OCI-LY7 (cell line): ENCODE measurements at regions not wholly inside any gene's neighbourhood (a gene's known extent, or its start where the extent isn't known, plus 50 kb on each side); places are given as distances from the start of the nearest gene placed in this dataset.

Source experiments
- BruUV-seq: library from RNA; stranded (reverse); fragments of 400-500 nt; replicated peaks from 2 replicates; lab custom pipeline; 2021; lab: Mats Ljungman, UMichigan
- CTCF ChIA-PET: fragments of 300-600 bp; sonication (Branson Sonifier 250); formaldehyde crosslinking; loops from one replicate; lab custom pipeline; 2022; ENCODE audit warnings: antibody characterized with exemption; ENCODE audit not compliant: unreplicated experiment; lab: Charles Lee
- POLR2A ChIA-PET: fragments of 300-600 bp; sonication (Branson Sonifier 250); formaldehyde crosslinking; loops from one replicate; lab custom pipeline; 2022; ENCODE audit warnings: antibody characterized with exemption; lab: Charles Lee
- DNase-seq: peaks from one replicate; pipeline ENCODE4 v3.0.0-alpha.2; 2015; ENCODE audit warnings: low spot score
- H2AFZ ChIP-seq: fragments of 200-600 bp; sonication (generic), shearing (Covaris generic); 2 replicates; pipeline ENCODE4 v1.6.1; 2014; ENCODE audit warnings: mild to moderate bottlenecking, antibody characterized with exemption, low read length, moderate library complexity
- H3K27ac ChIP-seq: fragments of 200-600 bp; sonication (generic); 2 replicates; pipeline ENCODE4 v1.5.1; 2014; ENCODE audit warnings: mixed run types, low read depth, mild to moderate bottlenecking, moderate library complexity, low read length, inconsistent platforms; ENCODE audit not compliant: poor library complexity, severe bottlenecking
- H3K36me3 ChIP-seq: fragments of 200-600 bp; sonication (generic); 2 replicates; pipeline ENCODE4 v1.6.1; 2014; ENCODE audit warnings: mild to moderate bottlenecking, antibody characterized with exemption, low read length, moderate library complexity, mixed read lengths; ENCODE audit not compliant: insufficient read depth
- H3K4me1 ChIP-seq: fragments of 200-600 bp; sonication (generic); 2 replicates; pipeline ENCODE4 v1.5.1; 2014; ENCODE audit warnings: mild to moderate bottlenecking, low read length; ENCODE audit not compliant: insufficient read depth, poor library complexity, severe bottlenecking
- H3K4me2 ChIP-seq: fragments of 200-600 bp; sonication (generic); 2 replicates; pipeline ENCODE4 v1.6.1; 2014; ENCODE audit warnings: mild to moderate bottlenecking, low read length
- H3K4me3 ChIP-seq: fragments of 200-600 bp; sonication (generic); 2 replicates; pipeline ENCODE4 v1.5.1; 2014; ENCODE audit warnings: mild to moderate bottlenecking, low read depth, low read length; ENCODE audit not compliant: poor library complexity, severe bottlenecking
- H3K79me2 ChIP-seq: fragments of 200-600 bp; sonication (generic); 2 replicates; pipeline ENCODE4 v1.6.1; 2016; ENCODE audit warnings: low read depth, mild to moderate bottlenecking, low read length, moderate library complexity, mixed read lengths; ENCODE audit not compliant: insufficient read depth
- H3K9me2 ChIP-seq: fragments of 200-600 bp; sonication (generic); 2 replicates; pipeline ENCODE4 v1.6.1; 2016; ENCODE audit warnings: mild to moderate bottlenecking, low read length, mixed read lengths; ENCODE audit not compliant: insufficient read depth
- H3K9me3 ChIP-seq: fragments of 200-600 bp; sonication (generic); 2 replicates; pipeline ENCODE4 v1.6.1; 2014; ENCODE audit warnings: mild to moderate bottlenecking, mixed run types, low read length, mixed read lengths
- H4K20me1 ChIP-seq: fragments of 200-600 bp; sonication (generic); 2 replicates; pipeline ENCODE4 v1.6.1; 2014; ENCODE audit warnings: mild to moderate bottlenecking, antibody characterized with exemption, low read length, moderate library complexity, mixed read lengths; ENCODE audit not compliant: insufficient read depth
- EZH2phosphoT487 ChIP-seq: fragments of 200-600 bp; sonication (generic); IDR thresholded peaks from 2 replicates; pipeline ENCODE4 v1.6.1; 2018; ENCODE audit warnings: low read depth, borderline replicate concordance, mild to moderate bottlenecking, mixed run types, antibody characterized with exemption, low read length, moderate library complexity, mixed read lengths
- intact Hi-C: fragments of 100-400 bp; cut with micrococcal nuclease; formaldehyde crosslinking; loops from one replicate; pipeline ENCODE4 v1.10.0; 2022; ENCODE audit not compliant: unreplicated experiment
- TF ChIP-seq, protein P1 (sequence below): fragments of 200-600 bp; sonication (generic); conservative IDR thresholded peaks from 2 replicates; pipeline ENCODE4 v1.5.1; 2014; ENCODE audit warnings: mild to moderate bottlenecking, antibody characterized with exemption, low read length, moderate library complexity, mixed read lengths

DNA sequence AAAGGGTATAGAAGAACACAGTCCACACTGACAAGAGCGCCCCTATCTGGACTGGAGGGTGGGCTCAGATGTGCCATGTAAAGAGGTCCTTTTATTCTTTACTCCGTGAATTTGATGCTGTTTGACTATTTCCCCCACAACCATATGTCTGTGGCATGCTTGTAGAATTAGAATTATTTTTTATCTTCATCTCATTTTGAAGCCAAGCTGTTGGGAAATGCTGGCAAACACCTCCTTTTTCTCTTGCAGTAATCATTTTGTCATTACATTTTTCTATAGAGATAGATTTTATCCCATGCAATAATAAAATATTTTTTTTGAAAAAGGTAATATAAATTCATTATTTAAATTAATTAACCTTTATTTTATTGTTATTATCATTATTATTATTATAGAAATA is 926.6 kb upstream of the AUTS2 start:
- H4K20me1 ChIP-seq, result no peaks in the 10 kb centered on the region
- no peaks in the 10 kb centered on the region for H3K4me1 ChIP-seq
- CTCF ChIA-PET, result no interaction called here
- H2AFZ ChIP-seq, result no peak overlapping the region
- intact Hi-C loops, result no loop called here
- H3K79me2 ChIP-seq, result no peaks in the 10 kb centered on the region
- TF ChIP-seq, protein P1, sequence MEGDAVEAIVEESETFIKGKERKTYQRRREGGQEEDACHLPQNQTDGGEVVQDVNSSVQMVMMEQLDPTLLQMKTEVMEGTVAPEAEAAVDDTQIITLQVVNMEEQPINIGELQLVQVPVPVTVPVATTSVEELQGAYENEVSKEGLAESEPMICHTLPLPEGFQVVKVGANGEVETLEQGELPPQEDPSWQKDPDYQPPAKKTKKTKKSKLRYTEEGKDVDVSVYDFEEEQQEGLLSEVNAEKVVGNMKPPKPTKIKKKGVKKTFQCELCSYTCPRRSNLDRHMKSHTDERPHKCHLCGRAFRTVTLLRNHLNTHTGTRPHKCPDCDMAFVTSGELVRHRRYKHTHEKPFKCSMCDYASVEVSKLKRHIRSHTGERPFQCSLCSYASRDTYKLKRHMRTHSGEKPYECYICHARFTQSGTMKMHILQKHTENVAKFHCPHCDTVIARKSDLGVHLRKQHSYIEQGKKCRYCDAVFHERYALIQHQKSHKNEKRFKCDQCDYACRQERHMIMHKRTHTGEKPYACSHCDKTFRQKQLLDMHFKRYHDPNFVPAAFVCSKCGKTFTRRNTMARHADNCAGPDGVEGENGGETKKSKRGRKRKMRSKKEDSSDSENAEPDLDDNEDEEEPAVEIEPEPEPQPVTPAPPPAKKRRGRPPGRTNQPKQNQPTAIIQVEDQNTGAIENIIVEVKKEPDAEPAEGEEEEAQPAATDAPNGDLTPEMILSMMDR, result no peak
- TF ChIP-seq EZH2phosphoT487, result no peak
- H3K4me3 ChIP-seq, result no peak overlapping the region
- no peaks in the 10 kb centered on the region for H3K9me2 ChIP-seq
- DNase-seq, result no peak
- no peaks in the 10 kb centered on the region for H3K9me3 ChIP-seq
- no TSS peak for BruUV-seq
- H3K36me3 ChIP-seq, result no peaks in the 10 kb centered on the region
- no peak overlapping the region for H3K4me2 ChIP-seq
- no peak overlapping the region for H3K27ac ChIP-seq
- POLR2A ChIA-PET, result interaction anchor here (0.6 to 0.7 kb wide), 2 partner anchors 15 to 546 kb away, joined by 4 read pairs; no protein-coding TSS in a partner anchor

GRCh38 chr7:68674826-68675225 is 923.4 kb upstream of the AUTS2 start:
- POLR2A ChIA-PET, result no interaction called here
- CTCF ChIA-PET, result no interaction called here
- Histone ChIP-seq H3K79me2 (no peaks in the 10 kb centered on the region), H3K4me2 (no peak overlapping the region), H3K9me2 (no peaks in the 10 kb centered on the region), H3K9me3 (no peaks in the 10 kb centered on the region), H4K20me1 (no peaks in the 10 kb centered on the region), H3K4me3 (no peak overlapping the region), H3K27ac (no peak overlapping the region), H3K4me1 (no peaks in the 10 kb centered on the region), H3K36me3 (no peaks in the 10 kb centered on the region), H2AFZ (no peak overlapping the region)
- BruUV-seq, result no TSS peak
- no peak for DNase-seq
- TF ChIP-seq EZH2phosphoT487, result no peak
- TF ChIP-seq, protein P1, result no peak
- intact Hi-C loops, result no loop called here

DNA sequence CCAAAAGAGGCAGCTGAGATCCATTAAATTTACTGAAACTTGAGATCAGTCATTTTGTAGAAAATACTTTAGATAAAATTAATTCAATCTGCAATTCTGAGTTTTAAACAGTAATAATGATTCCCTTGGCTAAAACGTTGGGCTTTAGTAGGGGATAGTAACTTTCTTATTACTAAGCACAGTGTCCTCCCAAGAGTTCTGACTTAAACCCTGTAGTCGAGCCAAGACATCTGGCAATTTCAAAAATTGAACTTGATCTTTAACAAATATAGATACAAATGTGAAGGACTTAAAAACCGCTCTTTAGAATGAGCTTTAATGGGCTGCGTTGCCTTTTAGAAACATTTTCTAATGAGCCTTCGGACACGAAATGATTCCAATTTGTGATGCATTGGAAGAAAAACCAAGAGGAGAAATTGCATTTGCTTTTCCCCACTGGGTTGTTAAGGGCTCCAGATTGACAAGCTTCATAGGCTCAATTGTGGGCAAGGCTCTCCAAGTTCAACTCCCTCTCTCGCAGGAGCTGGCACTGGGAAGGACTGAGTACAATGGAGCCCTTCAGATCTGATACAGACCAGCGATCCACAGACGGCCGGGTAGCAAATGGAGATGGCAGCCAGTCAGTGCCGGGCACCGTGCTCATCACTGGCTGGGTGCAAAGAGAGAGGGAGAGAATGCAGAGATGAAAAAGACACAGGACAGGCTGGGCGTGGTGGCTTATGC is 921.3 kb upstream of the AUTS2 start:
- Histone ChIP-seq H3K9me2 (no peaks in the 10 kb centered on the region), H3K36me3 (no peaks in the 10 kb centered on the region), H3K27ac (no peak overlapping the region), H3K4me3 (no peak overlapping the region), H3K79me2 (no peaks in the 10 kb centered on the region), H2AFZ (no peak overlapping the region), H3K4me1 (no peaks in the 10 kb centered on the region), H4K20me1 (no peaks in the 10 kb centered on the region), H3K4me2 (no peak overlapping the region), H3K9me3 (no peaks in the 10 kb centered on the region)
- intact Hi-C loops, result no loop called here
- POLR2A ChIA-PET, result interaction anchor here (0.7 kb wide), 1 partner anchor 1193 kb away, joined by 8 read pairs; no protein-coding TSS in a partner anchor
- CTCF ChIA-PET, result no interaction called here
- DNase-seq, result no peak
- no TSS peak for BruUV-seq
- TF ChIP-seq EZH2phosphoT487, result no peak
- TF ChIP-seq, protein P1, result no peak
